DND-41 (cell line): ENCODE measurements at regions not wholly inside any gene's neighbourhood (a gene's known extent, or its start where the extent isn't known, plus 50 kb on each side); places are given as distances from the start of the nearest gene placed in this dataset.

ENCODE experiments used
- EZH2 ChIP-seq: IDR thresholded peaks from 3 replicates; pipeline ENCODE4 v1.6.1; 2012; ENCODE audit warnings: borderline replicate concordance, low read depth, mild to moderate bottlenecking, moderate library complexity, low read length, inconsistent platforms; ENCODE audit not compliant: severe bottlenecking
- TF ChIP-seq, protein P1 (sequence below): IDR thresholded peaks from 2 replicates; pipeline ENCODE4 v1.5.1; 2012; ENCODE audit warnings: borderline replicate concordance, low read length, moderate library complexity, mild to moderate bottlenecking; ENCODE audit not compliant: poor library complexity, severe bottlenecking; ENCODE audit errors: extremely low read depth

DNA sequence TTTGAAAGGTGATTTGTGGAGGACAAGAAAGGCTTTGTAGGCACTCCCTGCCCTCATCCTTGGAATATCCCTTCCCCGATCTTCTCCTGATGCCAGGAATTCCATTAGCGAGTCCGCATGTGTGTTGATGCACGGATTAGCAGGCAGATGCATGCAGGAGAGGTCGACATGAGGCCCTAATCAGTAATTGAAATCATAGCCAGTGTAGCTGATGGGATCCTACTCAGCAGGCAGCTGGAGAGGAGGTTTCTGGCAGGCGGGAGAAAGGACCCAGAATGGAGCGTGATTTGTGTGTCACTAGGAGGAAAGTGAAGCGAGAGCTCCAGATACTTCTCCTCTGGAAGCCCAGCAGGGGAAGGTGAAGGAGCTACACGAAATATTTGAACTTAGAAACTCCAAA, 196.3 kb upstream of the CDH11 start:
- TF ChIP-seq, protein P1, sequence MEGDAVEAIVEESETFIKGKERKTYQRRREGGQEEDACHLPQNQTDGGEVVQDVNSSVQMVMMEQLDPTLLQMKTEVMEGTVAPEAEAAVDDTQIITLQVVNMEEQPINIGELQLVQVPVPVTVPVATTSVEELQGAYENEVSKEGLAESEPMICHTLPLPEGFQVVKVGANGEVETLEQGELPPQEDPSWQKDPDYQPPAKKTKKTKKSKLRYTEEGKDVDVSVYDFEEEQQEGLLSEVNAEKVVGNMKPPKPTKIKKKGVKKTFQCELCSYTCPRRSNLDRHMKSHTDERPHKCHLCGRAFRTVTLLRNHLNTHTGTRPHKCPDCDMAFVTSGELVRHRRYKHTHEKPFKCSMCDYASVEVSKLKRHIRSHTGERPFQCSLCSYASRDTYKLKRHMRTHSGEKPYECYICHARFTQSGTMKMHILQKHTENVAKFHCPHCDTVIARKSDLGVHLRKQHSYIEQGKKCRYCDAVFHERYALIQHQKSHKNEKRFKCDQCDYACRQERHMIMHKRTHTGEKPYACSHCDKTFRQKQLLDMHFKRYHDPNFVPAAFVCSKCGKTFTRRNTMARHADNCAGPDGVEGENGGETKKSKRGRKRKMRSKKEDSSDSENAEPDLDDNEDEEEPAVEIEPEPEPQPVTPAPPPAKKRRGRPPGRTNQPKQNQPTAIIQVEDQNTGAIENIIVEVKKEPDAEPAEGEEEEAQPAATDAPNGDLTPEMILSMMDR = no peak
- TF ChIP-seq EZH2 = no peak
